ENCODE measurements at regions not wholly inside any gene's neighbourhood (a gene's known extent, or its start where the extent isn't known, plus 50 kb on each side); places are given as distances from the start of the nearest gene placed in this dataset.

DNA sequence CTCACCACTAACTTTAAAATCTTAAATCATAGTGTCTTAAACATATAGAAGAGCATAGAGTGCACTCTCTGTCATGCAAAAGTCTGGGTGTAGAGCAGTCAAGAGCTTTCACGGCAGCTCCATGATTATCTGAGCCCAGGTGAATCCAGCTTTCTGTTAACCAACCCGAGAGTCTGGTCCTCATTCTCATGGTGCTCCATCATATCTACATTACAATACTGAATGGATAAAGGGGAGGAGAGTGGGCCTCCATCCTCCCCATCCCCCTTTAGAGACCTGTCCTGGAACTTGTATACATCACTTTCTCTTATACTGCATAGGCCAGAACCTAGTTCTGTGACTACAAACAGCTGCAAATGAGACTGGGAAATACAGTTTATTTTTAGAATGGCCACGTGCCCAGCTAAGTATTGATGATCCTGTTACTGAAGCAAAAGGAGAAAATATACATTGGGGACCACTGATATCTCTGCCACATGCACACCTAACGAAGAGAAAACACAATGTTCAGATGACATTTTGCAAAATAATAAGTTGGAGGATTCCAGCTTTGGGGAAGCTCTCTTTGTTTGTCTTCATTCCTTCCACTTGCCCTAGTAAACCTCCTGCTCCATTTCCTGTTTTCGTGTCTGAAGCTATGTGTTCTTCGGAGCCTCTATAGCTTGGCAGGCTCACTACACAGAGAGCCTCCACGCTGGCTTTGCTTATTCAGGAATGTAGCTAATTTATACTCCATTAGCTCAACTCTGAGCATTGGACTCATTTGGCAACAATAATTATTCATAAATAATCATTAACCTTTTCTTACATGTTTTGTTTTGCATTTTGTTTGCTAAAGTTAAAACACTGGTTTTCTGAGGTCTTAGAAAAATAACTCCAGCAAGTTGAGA, 110.1 kb downstream of the IYD start:
- ATAC-seq = no peak
- Histone ChIP-seq H3K4me1 (no peaks in the 10 kb centered on the region), H3K9me3 (no peaks in the 10 kb centered on the region), H3K4me3 (no peak overlapping the region), H3K27me3 (no peaks in the 10 kb centered on the region), H3K36me3 (no peaks in the 10 kb centered on the region), H3K27ac (no peak overlapping the region)
- 41 to 48% methylated on average over 7 of the region's 7 CpGs for WGBS, 2 donors
- DNase-seq = no peak
- TF ChIP-seq, protein P1, sequence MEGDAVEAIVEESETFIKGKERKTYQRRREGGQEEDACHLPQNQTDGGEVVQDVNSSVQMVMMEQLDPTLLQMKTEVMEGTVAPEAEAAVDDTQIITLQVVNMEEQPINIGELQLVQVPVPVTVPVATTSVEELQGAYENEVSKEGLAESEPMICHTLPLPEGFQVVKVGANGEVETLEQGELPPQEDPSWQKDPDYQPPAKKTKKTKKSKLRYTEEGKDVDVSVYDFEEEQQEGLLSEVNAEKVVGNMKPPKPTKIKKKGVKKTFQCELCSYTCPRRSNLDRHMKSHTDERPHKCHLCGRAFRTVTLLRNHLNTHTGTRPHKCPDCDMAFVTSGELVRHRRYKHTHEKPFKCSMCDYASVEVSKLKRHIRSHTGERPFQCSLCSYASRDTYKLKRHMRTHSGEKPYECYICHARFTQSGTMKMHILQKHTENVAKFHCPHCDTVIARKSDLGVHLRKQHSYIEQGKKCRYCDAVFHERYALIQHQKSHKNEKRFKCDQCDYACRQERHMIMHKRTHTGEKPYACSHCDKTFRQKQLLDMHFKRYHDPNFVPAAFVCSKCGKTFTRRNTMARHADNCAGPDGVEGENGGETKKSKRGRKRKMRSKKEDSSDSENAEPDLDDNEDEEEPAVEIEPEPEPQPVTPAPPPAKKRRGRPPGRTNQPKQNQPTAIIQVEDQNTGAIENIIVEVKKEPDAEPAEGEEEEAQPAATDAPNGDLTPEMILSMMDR (IDR thresholded peaks at IDR 0.05) = no peak
- intact Hi-C loops (cut with DNase I) = no loop called here
- no peak for FAIRE-seq

DNA sequence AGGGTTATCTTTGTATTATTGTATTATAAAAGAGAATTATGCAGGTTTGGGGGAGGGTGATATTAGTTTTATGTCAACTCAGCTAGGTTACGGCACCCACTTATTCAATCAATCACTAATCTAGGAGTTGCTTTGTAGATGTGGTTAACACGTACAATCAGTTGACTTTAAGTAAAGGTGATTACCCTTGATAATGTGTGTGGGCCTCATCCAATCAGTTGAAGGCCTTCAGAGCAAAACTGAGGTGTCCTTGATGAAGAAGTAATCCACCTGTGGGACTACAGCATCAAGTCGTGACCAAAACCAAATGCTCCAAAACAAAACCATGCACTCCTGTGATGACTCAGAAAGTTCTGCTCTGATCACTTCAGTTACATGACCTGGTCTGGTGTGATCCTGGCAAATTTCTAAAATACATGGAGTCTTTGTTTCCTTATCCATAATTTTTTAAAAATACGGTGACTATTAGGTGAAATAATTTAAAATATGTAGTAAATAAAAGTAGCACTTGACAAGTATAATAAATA, 114.1 kb downstream of the IYD start:
- intact Hi-C loops (cut with DNase I) = no loop called here
- no peak for FAIRE-seq
- Histone ChIP-seq H3K4me1 (no peaks in the 10 kb centered on the region), H3K27ac (no peak overlapping the region), H3K4me3 (no peak overlapping the region), H3K9me3 (no peaks in the 10 kb centered on the region), H3K27me3 (no peaks in the 10 kb centered on the region), H3K36me3 (no peaks in the 10 kb centered on the region)
- no peak for ATAC-seq
- 60 to 79% methylated on average over 4 of the region's 4 CpGs for WGBS, 2 donors
- DNase-seq = no peak
- TF ChIP-seq, protein P1 (IDR thresholded peaks at IDR 0.05) = no peak

DNA sequence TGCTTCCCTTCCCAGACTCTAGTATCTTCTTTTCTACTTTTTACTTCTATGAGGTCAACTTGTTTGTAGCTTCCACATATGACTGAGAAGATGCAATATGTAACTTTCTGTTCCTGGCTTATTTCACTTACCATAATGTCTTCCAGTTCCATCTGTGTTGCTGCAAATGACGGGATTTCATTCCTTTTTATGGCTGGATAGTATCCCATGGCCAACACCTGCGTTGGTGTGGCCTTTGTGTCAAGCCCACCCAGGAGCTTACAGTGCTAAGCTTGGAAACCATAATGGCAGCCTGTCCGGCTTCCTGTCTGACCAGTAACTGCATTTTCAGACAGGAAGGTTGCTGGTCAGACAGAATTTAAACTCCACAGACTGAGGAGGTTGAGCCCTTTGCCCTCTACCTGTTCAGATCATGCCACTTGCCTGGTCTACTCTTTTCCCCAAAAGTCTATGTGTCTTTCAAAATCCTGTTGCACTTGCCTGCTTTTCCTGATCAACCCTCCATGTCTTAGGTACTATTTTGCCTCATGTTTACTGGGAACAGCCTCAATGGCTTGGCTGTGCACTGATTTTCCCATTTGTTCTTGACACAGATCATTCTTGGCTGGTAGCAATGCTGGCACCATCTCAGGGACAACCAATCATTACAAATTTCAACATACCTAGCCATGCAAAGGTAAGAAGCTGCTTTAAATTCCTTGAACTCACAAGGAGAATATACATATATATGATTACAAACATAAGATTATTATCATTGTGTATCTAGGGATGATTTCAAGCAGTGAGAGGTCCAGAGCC, 114.3 kb upstream of the PLEKHG1 start:
- ATAC-seq (no peak), FAIRE-seq (no peak), DNase-seq (no peak)
- H3K36me3 ChIP-seq = no peaks in the 10 kb centered on the region
- H3K27me3 ChIP-seq = no peaks in the 10 kb centered on the region
- 73 to 83% methylated on average over 3 of the region's 3 CpGs for WGBS, 2 donors
- no peaks in the 10 kb centered on the region for H3K4me1 ChIP-seq
- intact Hi-C loops (cut with DNase I) = no loop called here
- TF ChIP-seq, protein P1 (IDR thresholded peaks at IDR 0.05) = no peak
- no peaks in the 10 kb centered on the region for H3K9me3 ChIP-seq
- no peak overlapping the region for H3K4me3 ChIP-seq
- H3K27ac ChIP-seq = no peak overlapping the region

DNA sequence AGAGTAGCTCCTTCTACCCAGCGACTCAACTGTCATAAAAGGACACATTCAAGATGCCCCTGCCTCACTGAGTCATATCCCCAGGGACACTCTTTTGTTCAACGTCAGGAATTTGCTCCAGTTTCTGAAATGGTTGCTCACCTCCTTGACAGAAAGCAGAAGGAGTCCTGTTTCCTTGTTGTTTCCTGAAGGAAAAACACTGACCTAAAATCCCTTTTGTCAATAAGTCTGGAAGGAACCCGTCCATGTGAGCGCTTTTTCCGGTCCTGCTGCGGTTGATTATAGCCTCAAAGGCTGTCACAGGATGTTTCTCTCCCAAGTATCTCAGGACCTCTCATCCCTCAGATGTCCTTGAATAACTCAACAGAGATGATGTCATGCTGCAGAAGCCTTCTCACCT, 113.6 kb upstream of the PLEKHG1 start:
- Histone ChIP-seq H3K9me3 (no peaks in the 10 kb centered on the region), H3K27me3 (no peaks in the 10 kb centered on the region), H3K27ac (no peak overlapping the region), H3K4me1 (no peaks in the 10 kb centered on the region), H3K36me3 (no peaks in the 10 kb centered on the region), H3K4me3 (no peak overlapping the region)
- FAIRE-seq (no peak), DNase-seq (no peak), ATAC-seq (no peak)
- TF ChIP-seq, protein P1 (IDR thresholded peaks at IDR 0.05) = no peak
- WGBS, 2 donors = 64 to 75% methylated on average over 6 of the region's 6 CpGs
- intact Hi-C loops (cut with DNase I) = no loop called here

Data from pancreas (tissue), 10 donors.